ENCODE measurements at regions not wholly inside any gene's neighbourhood (a gene's known extent, or its start where the extent isn't known, plus 50 kb on each side); places are given as distances from the start of the nearest gene placed in this dataset.
"Not testable (repeated sequence)": the region's sequence is repeated elsewhere in the genome, so short reads cannot be mapped to it uniquely, and the experiment has no call there.

DNA sequence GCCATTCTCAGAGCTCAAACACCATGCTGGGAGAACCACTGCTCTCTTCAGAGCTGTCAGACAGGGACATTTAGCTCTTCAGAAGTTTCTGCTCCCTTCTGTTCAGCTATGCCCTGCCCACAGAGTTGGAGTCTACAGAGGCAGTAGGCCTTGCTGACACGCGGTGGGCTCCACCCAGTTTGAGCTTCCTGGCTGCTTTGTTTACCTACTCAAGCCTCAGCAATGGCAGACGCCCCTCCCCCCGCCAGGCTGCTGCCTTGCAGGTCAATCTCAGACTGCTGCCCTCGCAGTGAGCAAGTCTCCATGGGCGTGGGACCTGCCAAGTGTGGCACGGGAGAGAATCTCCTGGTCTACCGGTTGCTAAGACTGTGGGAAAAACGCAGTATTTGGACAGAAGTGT lies 93.8 kb upstream of the ZC3H12A start:
- not testable (repeated sequence) for TF ChIP-seq ELF1 (IDR thresholded peaks at IDR 0.05); FOXM1 (IDR thresholded peaks at IDR 0.05; ENCODE audit: low read depth); MEF2A (IDR thresholded peaks at IDR 0.05; ENCODE audit: borderline replicate concordance, low read depth); MXI1 (IDR thresholded peaks at IDR 0.05; ENCODE audit: low read depth, low read length); NRF1 (IDR thresholded peaks at IDR 0.05; ENCODE audit: low read depth, low read length); SIN3A (IDR thresholded peaks at IDR 0.05; ENCODE audit: borderline replicate concordance, low read depth, low read length); YY1 (IDR thresholded peaks at IDR 0.05; ENCODE audit: low read depth); EP300 (IDR thresholded peaks at IDR 0.05; ENCODE audit: borderline replicate concordance in 1 of 2, low read depth in 1 of 2, low read length in 1 of 2); RAD21 (IDR thresholded peaks at IDR 0.05; ENCODE audit: low read length); RXRA (IDR thresholded peaks at IDR 0.05; ENCODE audit: borderline replicate concordance, low read depth)
- TF ChIP-seq, protein P1, sequence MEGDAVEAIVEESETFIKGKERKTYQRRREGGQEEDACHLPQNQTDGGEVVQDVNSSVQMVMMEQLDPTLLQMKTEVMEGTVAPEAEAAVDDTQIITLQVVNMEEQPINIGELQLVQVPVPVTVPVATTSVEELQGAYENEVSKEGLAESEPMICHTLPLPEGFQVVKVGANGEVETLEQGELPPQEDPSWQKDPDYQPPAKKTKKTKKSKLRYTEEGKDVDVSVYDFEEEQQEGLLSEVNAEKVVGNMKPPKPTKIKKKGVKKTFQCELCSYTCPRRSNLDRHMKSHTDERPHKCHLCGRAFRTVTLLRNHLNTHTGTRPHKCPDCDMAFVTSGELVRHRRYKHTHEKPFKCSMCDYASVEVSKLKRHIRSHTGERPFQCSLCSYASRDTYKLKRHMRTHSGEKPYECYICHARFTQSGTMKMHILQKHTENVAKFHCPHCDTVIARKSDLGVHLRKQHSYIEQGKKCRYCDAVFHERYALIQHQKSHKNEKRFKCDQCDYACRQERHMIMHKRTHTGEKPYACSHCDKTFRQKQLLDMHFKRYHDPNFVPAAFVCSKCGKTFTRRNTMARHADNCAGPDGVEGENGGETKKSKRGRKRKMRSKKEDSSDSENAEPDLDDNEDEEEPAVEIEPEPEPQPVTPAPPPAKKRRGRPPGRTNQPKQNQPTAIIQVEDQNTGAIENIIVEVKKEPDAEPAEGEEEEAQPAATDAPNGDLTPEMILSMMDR (IDR thresholded peaks at IDR 0.05), result not testable (repeated sequence)
- TF ChIP-seq, protein P2, sequence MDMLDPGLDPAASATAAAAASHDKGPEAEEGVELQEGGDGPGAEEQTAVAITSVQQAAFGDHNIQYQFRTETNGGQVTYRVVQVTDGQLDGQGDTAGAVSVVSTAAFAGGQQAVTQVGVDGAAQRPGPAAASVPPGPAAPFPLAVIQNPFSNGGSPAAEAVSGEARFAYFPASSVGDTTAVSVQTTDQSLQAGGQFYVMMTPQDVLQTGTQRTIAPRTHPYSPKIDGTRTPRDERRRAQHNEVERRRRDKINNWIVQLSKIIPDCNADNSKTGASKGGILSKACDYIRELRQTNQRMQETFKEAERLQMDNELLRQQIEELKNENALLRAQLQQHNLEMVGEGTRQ (IDR thresholded peaks at IDR 0.05; ENCODE audit: borderline replicate concordance, low read depth, low read length), result not testable (repeated sequence)

Measured in SK-N-SH (cell line).